Endodermal cell (in vitro differentiated cells): ENCODE measurements at regions not wholly inside any gene's neighbourhood (a gene's known extent, or its start where the extent isn't known, plus 50 kb on each side); places are given as distances from the start of the nearest gene placed in this dataset.

Experiments
- DNase-seq: peaks from one replicate; pipeline ENCODE4 v3.0.0-alpha.2; 2017
- H3K27ac ChIP-seq: 2 replicates; pipeline ENCODE4 v1.5.1; 2013; ENCODE audit warnings: mild to moderate bottlenecking, low read depth, low read length, moderate library complexity
- H3K27me3 ChIP-seq: 2 replicates; pipeline ENCODE4 v1.6.1; 2013; ENCODE audit warnings: mild to moderate bottlenecking, low read length, moderate library complexity; ENCODE audit not compliant: insufficient read depth, control insufficient read depth, poor library complexity, severe bottlenecking
- H3K36me3 ChIP-seq: 2 replicates; pipeline ENCODE4 v1.7.0; 2013; ENCODE audit warnings: mild to moderate bottlenecking, low read length, moderate library complexity; ENCODE audit not compliant: control insufficient read depth, insufficient read depth
- H3K4me1 ChIP-seq: one replicate; pipeline ENCODE4 v1.7.0; 2013; ENCODE audit warnings: low read length; ENCODE audit not compliant: control insufficient read depth, insufficient read depth
- H3K4me3 ChIP-seq: 2 replicates; pipeline ENCODE4 v1.5.1; 2013; ENCODE audit warnings: mild to moderate bottlenecking, low read length, moderate library complexity
- H3K9ac ChIP-seq: 2 replicates; pipeline ENCODE4 v1.6.1; 2013; ENCODE audit warnings: mild to moderate bottlenecking, low read length, moderate library complexity; ENCODE audit not compliant: poor library complexity, severe bottlenecking; ENCODE audit errors: extremely low read depth
- H3K9me3 ChIP-seq: 2 replicates; pipeline ENCODE4 v1.6.1; 2013; ENCODE audit warnings: mild to moderate bottlenecking, low read length, moderate library complexity; ENCODE audit not compliant: control insufficient read depth
- H3K27ac Mint-ChIP-seq: 2 replicates; pipeline ENCODE4 v1.8.0; 2020; ENCODE audit warnings: mixed read lengths
- H3K27me3 Mint-ChIP-seq: 2 replicates; pipeline ENCODE4 v1.8.0; 2021; ENCODE audit warnings: mild to moderate bottlenecking, mixed read lengths; ENCODE audit not compliant: insufficient read depth
- H3K36me3 Mint-ChIP-seq: 2 replicates; pipeline ENCODE4 v1.8.0; 2020; ENCODE audit warnings: low read depth, mixed read lengths
- H3K4me1 Mint-ChIP-seq: 2 replicates; pipeline ENCODE4 v1.8.0; 2020; ENCODE audit warnings: mixed read lengths
- H3K4me3 Mint-ChIP-seq: 2 replicates; pipeline ENCODE4 v1.8.0; 2020; ENCODE audit warnings: mild to moderate bottlenecking, moderate library complexity, mixed read lengths
- H3K9me3 Mint-ChIP-seq: 2 replicates; pipeline ENCODE4 v1.8.0; 2020; ENCODE audit warnings: mild to moderate bottlenecking, mixed read lengths
- CTCF ChIP-seq: fragments of 200-600 bp; sonication (generic); conservative IDR thresholded peaks from 2 replicates; pipeline ENCODE4 v1.5.0; 2021; ENCODE audit warnings: antibody characterized with exemption, mild to moderate bottlenecking
- WGBS, 2 experiments: methylation state at CpG; one replicate each; pipeline versions ENCODE4 v1.1.5 to v1.1.7; 2013; ENCODE audit warnings: missing lambda C conversion rate in 2 of 2, mixed read lengths in 1 of 2; ENCODE audit not compliant: insufficient coverage in 1 of 2, insufficient read length in 1 of 2; 5-methylcytosine and 5-hydroxymethylcytosine counted together

- H3K9me3 Mint-ChIP-seq = no peaks in the 10 kb centered on the region
- no peaks in the 10 kb centered on the region for H3K4me1 ChIP-seq
- H3K9me3 ChIP-seq = no peaks in the 10 kb centered on the region
- no peak overlapping the region for H3K9ac ChIP-seq
- H3K27ac Mint-ChIP-seq = no peak overlapping the region
- H3K4me3 ChIP-seq = no peak overlapping the region
- H3K4me3 Mint-ChIP-seq = no peak overlapping the region
- H3K27me3 ChIP-seq = no peaks in the 10 kb centered on the region
- H3K27me3 Mint-ChIP-seq = no peaks in the 10 kb centered on the region
- H3K36me3 Mint-ChIP-seq = no peaks in the 10 kb centered on the region
- TF ChIP-seq CTCF = no peak
- DNase-seq = no peak
- no peaks in the 10 kb centered on the region for H3K4me1 Mint-ChIP-seq
- 96 to 100% methylated on average over 1 to 2 of the region's 3 CpGs for WGBS, 2 experiments
- H3K36me3 ChIP-seq = no peaks in the 10 kb centered on the region
- H3K27ac ChIP-seq = no peak overlapping the region
These were observed 250.7 kb upstream of the FAM83B start for GRCh38 chr6:54595844-54596243.

- no peak overlapping the region for H3K9ac ChIP-seq
- no peak overlapping the region for H3K4me3 ChIP-seq
- H3K27ac ChIP-seq = no peak overlapping the region
- H3K27me3 ChIP-seq = no peaks in the 10 kb centered on the region
- Mint-ChIP-seq H3K4me3 (no peak overlapping the region), H3K4me1 (no peaks in the 10 kb centered on the region), H3K36me3 (no peaks in the 10 kb centered on the region), H3K27me3 (no peaks in the 10 kb centered on the region), H3K9me3 (no peaks in the 10 kb centered on the region), H3K27ac (no peak overlapping the region)
- 92 to 93% methylated on average over 5 of the region's 5 CpGs for WGBS, 2 experiments
- H3K36me3 ChIP-seq = no peaks in the 10 kb centered on the region
- no peaks in the 10 kb centered on the region for H3K4me1 ChIP-seq
- no peaks in the 10 kb centered on the region for H3K9me3 ChIP-seq
- no peak for DNase-seq
- TF ChIP-seq CTCF = no peak
These were observed 247.7 kb upstream of the FAM83B start for GRCh38 chr6:54598787-54599313.

- H3K36me3 Mint-ChIP-seq = no peaks in the 10 kb centered on the region
- DNase-seq = no peak
- no peaks in the 10 kb centered on the region for H3K4me1 Mint-ChIP-seq
- Histone ChIP-seq H3K9me3 (no peaks in the 10 kb centered on the region), H3K4me1 (no peaks in the 10 kb centered on the region), H3K9ac (no peak overlapping the region), H3K27ac (no peak overlapping the region), H3K4me3 (no peak overlapping the region), H3K36me3 (no peaks in the 10 kb centered on the region), H3K27me3 (no peaks in the 10 kb centered on the region)
- H3K9me3 Mint-ChIP-seq = no peaks in the 10 kb centered on the region
- 83% methylated on average over 3 of the region's 3 CpGs; no CpG with 5 or more reads in 1 of the 2 experiments for WGBS, 2 experiments
- H3K4me3 Mint-ChIP-seq = no peak overlapping the region
- H3K27ac Mint-ChIP-seq = no peak overlapping the region
- TF ChIP-seq CTCF = no peak
- H3K27me3 Mint-ChIP-seq = no peaks in the 10 kb centered on the region
These were observed 244.8 kb upstream of the FAM83B start for GRCh38 chr6:54601600-54602300.
